B cell (primary cell): ENCODE measurements at regions not wholly inside any gene's neighbourhood (a gene's known extent, or its start where the extent isn't known, plus 50 kb on each side); places are given as distances from the start of the nearest gene placed in this dataset.

Experiments
- CTCF ChIP-seq: fragments of 200-600 bp; IDR thresholded peaks from one replicate; pipeline ENCODE4 v1.8.0; 2022; ENCODE audit warnings: antibody characterized with exemption, mild to moderate bottlenecking
- EZH2 ChIP-seq: IDR thresholded peaks from 2 replicates; pipeline ENCODE4 v1.6.1; 2012; ENCODE audit warnings: borderline replicate concordance, low read depth, mild to moderate bottlenecking, moderate library complexity, low read length; ENCODE audit not compliant: insufficient read depth, poor library complexity, severe bottlenecking

- TF ChIP-seq CTCF = no peak
- no peak for TF ChIP-seq EZH2
Measured at GRCh38 chr12:131456301-131457027, 254.4 kb upstream of the SFSWAP start.
